ENCODE measurements at regions not wholly inside any gene's neighbourhood (a gene's known extent, or its start where the extent isn't known, plus 50 kb on each side); places are given as distances from the start of the nearest gene placed in this dataset.

DNA sequence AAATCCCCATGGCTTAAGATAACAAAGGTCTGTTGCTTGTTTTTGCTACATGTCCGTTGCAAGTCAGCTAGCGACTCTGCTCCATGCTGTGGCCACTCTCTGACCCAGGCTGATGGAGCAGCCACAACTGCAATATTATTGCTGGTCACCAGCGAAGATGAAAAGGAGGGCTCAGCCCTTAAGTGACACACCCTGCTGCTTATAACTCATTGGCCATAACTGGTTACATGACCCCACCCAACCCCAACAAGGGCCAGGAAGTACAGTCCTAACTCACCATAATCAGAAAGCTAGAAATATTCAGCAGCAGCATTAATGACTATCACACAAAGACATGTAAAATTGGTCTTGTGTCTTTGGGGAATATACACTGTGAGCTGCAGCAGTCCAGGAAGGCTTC is 224.3 kb downstream of the SOX9 start:
- no peaks in the 10 kb centered on the region for H3K27me3 Mint-ChIP-seq (ENCODE audit: insufficient read depth, unreplicated experiment)
- POLR2A ChIA-PET = no interaction called here
- no peak overlapping the region for H3K4me3 ChIP-seq (ENCODE audit: low read depth, low read length)
- no TSS peak for BruUV-seq (replicated peaks)
- peaks cover under 1% of the 10 kb centered on the region for H3K4me1 ChIP-seq
- H3K27ac Mint-ChIP-seq (ENCODE audit: unreplicated experiment) = no peak overlapping the region
- H3K36me3 ChIP-seq (ENCODE audit: control insufficient read depth, insufficient read depth, low read length) = no peaks in the 10 kb centered on the region
- H3K4me3 Mint-ChIP-seq (ENCODE audit: unreplicated experiment) = no peak overlapping the region
- H3K9me3 Mint-ChIP-seq (ENCODE audit: unreplicated experiment) = no peaks in the 10 kb centered on the region
- H3K36me3 Mint-ChIP-seq (ENCODE audit: insufficient read depth, unreplicated experiment) = no peaks in the 10 kb centered on the region
- no peaks in the 10 kb centered on the region for H3K9me3 ChIP-seq
- CTCF ChIA-PET = no interaction called here
- DNase-seq = no peak
- peaks cover 20% of the 10 kb centered on the region for H3K4me1 Mint-ChIP-seq (ENCODE audit: low read depth, unreplicated experiment)
- TF ChIP-seq, protein P1, sequence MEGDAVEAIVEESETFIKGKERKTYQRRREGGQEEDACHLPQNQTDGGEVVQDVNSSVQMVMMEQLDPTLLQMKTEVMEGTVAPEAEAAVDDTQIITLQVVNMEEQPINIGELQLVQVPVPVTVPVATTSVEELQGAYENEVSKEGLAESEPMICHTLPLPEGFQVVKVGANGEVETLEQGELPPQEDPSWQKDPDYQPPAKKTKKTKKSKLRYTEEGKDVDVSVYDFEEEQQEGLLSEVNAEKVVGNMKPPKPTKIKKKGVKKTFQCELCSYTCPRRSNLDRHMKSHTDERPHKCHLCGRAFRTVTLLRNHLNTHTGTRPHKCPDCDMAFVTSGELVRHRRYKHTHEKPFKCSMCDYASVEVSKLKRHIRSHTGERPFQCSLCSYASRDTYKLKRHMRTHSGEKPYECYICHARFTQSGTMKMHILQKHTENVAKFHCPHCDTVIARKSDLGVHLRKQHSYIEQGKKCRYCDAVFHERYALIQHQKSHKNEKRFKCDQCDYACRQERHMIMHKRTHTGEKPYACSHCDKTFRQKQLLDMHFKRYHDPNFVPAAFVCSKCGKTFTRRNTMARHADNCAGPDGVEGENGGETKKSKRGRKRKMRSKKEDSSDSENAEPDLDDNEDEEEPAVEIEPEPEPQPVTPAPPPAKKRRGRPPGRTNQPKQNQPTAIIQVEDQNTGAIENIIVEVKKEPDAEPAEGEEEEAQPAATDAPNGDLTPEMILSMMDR (IDR thresholded peaks at IDR 0.05; ENCODE audit: insufficient read depth in 1 of 2, low read depth in 1 of 2, low read length in 1 of 2, severe bottlenecking in 1 of 2, unreplicated experiment in 1 of 2) = no peak
- H3K27me3 ChIP-seq (replicated peaks; ENCODE audit: control insufficient read depth, insufficient read depth, low read length) = no peaks in the 10 kb centered on the region
- intact Hi-C loops (cut with micrococcal nuclease; ENCODE audit: unreplicated experiment) = no loop called here

DNA sequence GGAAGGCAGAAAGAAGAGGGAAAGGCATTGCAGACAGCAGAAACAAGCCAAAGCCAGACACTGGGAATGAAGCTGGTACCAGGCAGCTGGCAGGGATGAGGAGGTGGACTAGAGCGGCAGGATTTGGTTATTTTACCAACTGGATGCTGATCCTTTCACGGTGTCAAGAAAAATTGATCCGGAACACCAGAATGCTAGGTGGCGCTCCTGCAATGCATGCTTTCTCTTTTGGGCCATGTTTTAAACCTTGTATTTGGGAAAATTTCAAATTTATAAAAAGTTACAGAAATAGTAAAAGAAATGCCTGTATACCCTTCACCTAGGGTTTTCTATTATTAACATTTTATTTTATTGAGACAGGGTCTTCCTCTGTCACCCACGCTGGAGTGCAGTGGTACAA is 224.7 kb downstream of the SOX9 start:
- H3K4me1 ChIP-seq = no peaks in the 10 kb centered on the region
- no peaks in the 10 kb centered on the region for H3K36me3 ChIP-seq (ENCODE audit: control insufficient read depth, insufficient read depth, low read length)
- no TSS peak for BruUV-seq (replicated peaks)
- H3K27me3 Mint-ChIP-seq (ENCODE audit: insufficient read depth, unreplicated experiment) = no peaks in the 10 kb centered on the region
- no peaks in the 10 kb centered on the region for H3K36me3 Mint-ChIP-seq (ENCODE audit: insufficient read depth, unreplicated experiment)
- peaks cover 16% of the 10 kb centered on the region for H3K4me1 Mint-ChIP-seq (ENCODE audit: low read depth, unreplicated experiment)
- intact Hi-C loops (cut with micrococcal nuclease; ENCODE audit: unreplicated experiment) = no loop called here
- TF ChIP-seq, protein P1 (IDR thresholded peaks at IDR 0.05; ENCODE audit: insufficient read depth in 1 of 2, low read depth in 1 of 2, low read length in 1 of 2, severe bottlenecking in 1 of 2, unreplicated experiment in 1 of 2) = no peak
- no peak overlapping the region for H3K27ac Mint-ChIP-seq (ENCODE audit: unreplicated experiment)
- no peak overlapping the region for H3K4me3 Mint-ChIP-seq (ENCODE audit: unreplicated experiment)
- H3K27me3 ChIP-seq (replicated peaks; ENCODE audit: control insufficient read depth, insufficient read depth, low read length) = no peaks in the 10 kb centered on the region
- H3K9me3 Mint-ChIP-seq (ENCODE audit: unreplicated experiment) = no peaks in the 10 kb centered on the region
- ChIA-PET POLR2A (no interaction called here), CTCF (no interaction called here)
- no peak for DNase-seq
- no peak overlapping the region for H3K4me3 ChIP-seq (ENCODE audit: low read depth, low read length)
- no peaks in the 10 kb centered on the region for H3K9me3 ChIP-seq

DNA sequence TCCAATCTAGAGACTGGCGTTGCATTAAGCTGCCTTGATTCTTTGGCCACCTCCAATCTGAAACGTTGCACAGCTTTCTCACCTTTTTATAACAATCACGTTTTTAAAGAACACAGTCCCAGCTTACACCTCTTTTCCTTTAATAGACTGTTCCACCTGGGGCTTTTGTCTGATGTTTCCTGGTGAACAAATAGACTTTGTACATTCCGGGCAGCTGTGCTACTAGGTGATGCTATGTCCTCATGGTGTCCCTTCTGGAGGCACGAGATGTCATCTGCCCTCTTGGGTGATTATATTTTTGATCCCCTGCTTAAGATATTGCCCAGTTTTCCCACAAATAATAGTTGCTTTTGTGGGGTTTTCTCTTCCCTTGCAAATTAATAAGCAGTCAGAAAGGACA is 225.5 kb downstream of the SOX9 start:
- Mint-ChIP-seq H3K4me3 (ENCODE audit: unreplicated experiment) (no peak overlapping the region), H3K27me3 (ENCODE audit: insufficient read depth, unreplicated experiment) (no peaks in the 10 kb centered on the region), H3K36me3 (ENCODE audit: insufficient read depth, unreplicated experiment) (no peaks in the 10 kb centered on the region), H3K27ac (ENCODE audit: unreplicated experiment) (no peak overlapping the region), H3K4me1 (ENCODE audit: low read depth, unreplicated experiment) (peaks cover 12% of the 10 kb centered on the region), H3K9me3 (ENCODE audit: unreplicated experiment) (no peaks in the 10 kb centered on the region)
- CTCF ChIA-PET = no interaction called here
- TF ChIP-seq, protein P1 (IDR thresholded peaks at IDR 0.05; ENCODE audit: insufficient read depth in 1 of 2, low read depth in 1 of 2, low read length in 1 of 2, severe bottlenecking in 1 of 2, unreplicated experiment in 1 of 2) = no peak
- Histone ChIP-seq H3K36me3 (ENCODE audit: control insufficient read depth, insufficient read depth, low read length) (no peaks in the 10 kb centered on the region), H3K4me1 (no peaks in the 10 kb centered on the region), H3K27me3 (replicated peaks; ENCODE audit: control insufficient read depth, insufficient read depth, low read length) (no peaks in the 10 kb centered on the region), H3K4me3 (ENCODE audit: low read depth, low read length) (no peak overlapping the region), H3K9me3 (no peaks in the 10 kb centered on the region)
- POLR2A ChIA-PET = no interaction called here
- DNase-seq = no peak
- intact Hi-C loops (cut with micrococcal nuclease; ENCODE audit: unreplicated experiment) = no loop called here
- no TSS peak for BruUV-seq (replicated peaks)

All from Caco-2 (cell line).